Activated CD8-positive, alpha-beta memory T cell treated with anti-CD3 and anti-CD28 coated beads for 4 hours (primary cell): ENCODE measurements at regions not wholly inside any gene's neighbourhood (a gene's known extent, or its start where the extent isn't known, plus 50 kb on each side); places are given as distances from the start of the nearest gene placed in this dataset.

Experiments
- DNase-seq, 2 donors: peaks; one replicate each; pipeline ENCODE4 v3.0.0-alpha.2; 2020; ENCODE audit warnings: low read depth in 2 of 2

- no peak for DNase-seq
Observed at GRCh38 chr3:150094150-150094933, 123.6 kb upstream of the PFN2 start.

- DNase-seq: no peak
Observed at GRCh38 chr3:150091626-150092025, 120.9 kb upstream of the PFN2 start.

GRCh38 chr3:150090877-150091276 is 120.2 kb upstream of the PFN2 start:
- DNase-seq: no peak

- no peak for DNase-seq
Observed at GRCh38 chr3:150090006-150090405, 119.3 kb upstream of the PFN2 start.

- no peak for DNase-seq
Observed at GRCh38 chr3:150084128-150084527, 113.4 kb upstream of the PFN2 start.

GRCh38 chr3:150083655-150084042 is 113.0 kb upstream of the PFN2 start:
- DNase-seq: no peak

- DNase-seq: no peak
Observed at GRCh38 chr3:150082898-150083654, 112.4 kb upstream of the PFN2 start.

GRCh38 chr3:150081084-150081483 is 110.4 kb upstream of the PFN2 start:
- no peak for DNase-seq

- no peak for DNase-seq
Observed at GRCh38 chr3:150080058-150080730, 109.5 kb upstream of the PFN2 start.

- no peak for DNase-seq
Observed at GRCh38 chr3:150079029-150079739, 108.5 kb upstream of the PFN2 start.

GRCh38 chr3:150077581-150078247 is 107.0 kb upstream of the PFN2 start:
- DNase-seq: no peak

- no peak for DNase-seq
Observed at GRCh38 chr3:150077107-150077506, 106.4 kb upstream of the PFN2 start.

- DNase-seq: no peak
Observed at GRCh38 chr3:150076443-150076842, 105.7 kb upstream of the PFN2 start.

- DNase-seq: no peak
Observed at GRCh38 chr3:150075417-150075865, 104.7 kb upstream of the PFN2 start.

- no peak for DNase-seq
Observed at GRCh38 chr3:150074697-150075416, 104.2 kb upstream of the PFN2 start.

- no peak for DNase-seq
Observed at GRCh38 chr3:150074277-150074676, 103.6 kb upstream of the PFN2 start.

GRCh38 chr3:150073513-150073912 is 102.8 kb upstream of the PFN2 start:
- no peak for DNase-seq

- no peak for DNase-seq
Observed at GRCh38 chr3:150073031-150073430, 102.3 kb upstream of the PFN2 start.

- DNase-seq: no peak
Observed at GRCh38 chr3:150072576-150072975, 101.9 kb upstream of the PFN2 start.

GRCh38 chr3:150070271-150070670 is 99.6 kb upstream of the PFN2 start:
- DNase-seq: no peak

- no peak for DNase-seq
Observed at GRCh38 chr3:150069633-150070032, 98.9 kb upstream of the PFN2 start.
